Ishikawa (cell line): ENCODE measurements at regions not wholly inside any gene's neighbourhood (a gene's known extent, or its start where the extent isn't known, plus 50 kb on each side); places are given as distances from the start of the nearest gene placed in this dataset.

Experiments
- CEBPB ChIP-seq: IDR thresholded peaks from 2 replicates; pipeline ENCODE4 v1.6.1; 2012
- CREB1 ChIP-seq: IDR thresholded peaks from 2 replicates; pipeline ENCODE4 v1.6.1; 2012; ENCODE audit warnings: low read depth
- EGR1 ChIP-seq: IDR thresholded peaks from 2 replicates; pipeline ENCODE4 v1.6.1; 2012
- EP300 ChIP-seq: IDR thresholded peaks from 2 replicates; pipeline ENCODE4 v1.6.1; 2012; ENCODE audit warnings: borderline replicate concordance
- FOXM1 ChIP-seq: IDR thresholded peaks from 2 replicates; pipeline ENCODE4 v1.6.1; 2012; ENCODE audit warnings: low read depth, borderline replicate concordance
- NFIC ChIP-seq: IDR thresholded peaks from 2 replicates; pipeline ENCODE4 v1.6.1; 2012
- RAD21 ChIP-seq: IDR thresholded peaks from 2 replicates; pipeline ENCODE4 v1.6.1; 2012; ENCODE audit warnings: low read depth
- TAF1 ChIP-seq: IDR thresholded peaks from 2 replicates; pipeline ENCODE4 v1.6.1; 2012; ENCODE audit warnings: low read depth, mild to moderate bottlenecking
- TCF12 ChIP-seq: IDR thresholded peaks from 2 replicates; pipeline ENCODE4 v1.6.1; 2012; ENCODE audit warnings: low read depth
- TEAD4 ChIP-seq: IDR thresholded peaks from 2 replicates; pipeline ENCODE4 v1.6.1; 2012
- YY1 ChIP-seq: IDR thresholded peaks from 2 replicates; pipeline ENCODE4 v1.6.1; 2012; ENCODE audit warnings: low read depth
- ZBTB7A ChIP-seq: IDR thresholded peaks from 2 replicates; pipeline ENCODE4 v1.6.1; 2012; ENCODE audit warnings: low read depth
- TF ChIP-seq, protein P1 (sequence below): IDR thresholded peaks from 2 replicates; pipeline ENCODE4 v1.6.1; 2012
- TF ChIP-seq, protein P2 (sequence below): IDR thresholded peaks from 2 replicates; pipeline ENCODE4 v1.6.1; 2012; ENCODE audit warnings: low read depth, mild to moderate bottlenecking
- TF ChIP-seq, protein P3 (sequence below): IDR thresholded peaks from 2 replicates; pipeline ENCODE4 v1.6.1; 2012

DNA sequence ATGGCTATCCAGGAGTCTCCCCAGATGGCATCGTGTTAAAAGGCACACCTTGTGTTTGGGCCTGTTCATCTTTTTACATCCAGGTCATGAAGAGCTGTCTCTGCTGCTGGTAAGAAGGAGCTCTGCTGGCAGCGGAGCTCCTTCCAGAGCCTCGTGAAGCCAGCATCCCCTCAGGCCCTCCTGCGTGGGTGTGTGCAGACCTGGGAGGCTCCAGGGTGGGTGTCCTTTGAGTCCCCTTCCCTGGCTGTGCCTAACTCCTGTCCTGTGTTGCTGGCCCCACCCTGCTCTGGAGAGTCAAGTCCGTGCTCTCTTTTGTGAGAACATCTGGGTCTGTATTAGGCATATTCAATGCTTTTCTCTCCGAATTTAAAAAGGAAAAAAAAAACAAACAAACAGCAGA lies 149.6 kb upstream of the IRX2 start:
- TF ChIP-seq RAD21 (no peak), YY1 (no peak), ZBTB7A (no peak), FOXM1 (no peak), TEAD4 (no peak), CEBPB (no peak), TAF1 (no peak), CREB1 (no peak), NFIC (no peak), EP300 (no peak), TCF12 (no peak), EGR1 (no peak)
- TF ChIP-seq, protein P1, sequence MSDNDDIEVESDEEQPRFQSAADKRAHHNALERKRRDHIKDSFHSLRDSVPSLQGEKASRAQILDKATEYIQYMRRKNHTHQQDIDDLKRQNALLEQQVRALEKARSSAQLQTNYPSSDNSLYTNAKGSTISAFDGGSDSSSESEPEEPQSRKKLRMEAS, result no peak
- TF ChIP-seq, protein P2, sequence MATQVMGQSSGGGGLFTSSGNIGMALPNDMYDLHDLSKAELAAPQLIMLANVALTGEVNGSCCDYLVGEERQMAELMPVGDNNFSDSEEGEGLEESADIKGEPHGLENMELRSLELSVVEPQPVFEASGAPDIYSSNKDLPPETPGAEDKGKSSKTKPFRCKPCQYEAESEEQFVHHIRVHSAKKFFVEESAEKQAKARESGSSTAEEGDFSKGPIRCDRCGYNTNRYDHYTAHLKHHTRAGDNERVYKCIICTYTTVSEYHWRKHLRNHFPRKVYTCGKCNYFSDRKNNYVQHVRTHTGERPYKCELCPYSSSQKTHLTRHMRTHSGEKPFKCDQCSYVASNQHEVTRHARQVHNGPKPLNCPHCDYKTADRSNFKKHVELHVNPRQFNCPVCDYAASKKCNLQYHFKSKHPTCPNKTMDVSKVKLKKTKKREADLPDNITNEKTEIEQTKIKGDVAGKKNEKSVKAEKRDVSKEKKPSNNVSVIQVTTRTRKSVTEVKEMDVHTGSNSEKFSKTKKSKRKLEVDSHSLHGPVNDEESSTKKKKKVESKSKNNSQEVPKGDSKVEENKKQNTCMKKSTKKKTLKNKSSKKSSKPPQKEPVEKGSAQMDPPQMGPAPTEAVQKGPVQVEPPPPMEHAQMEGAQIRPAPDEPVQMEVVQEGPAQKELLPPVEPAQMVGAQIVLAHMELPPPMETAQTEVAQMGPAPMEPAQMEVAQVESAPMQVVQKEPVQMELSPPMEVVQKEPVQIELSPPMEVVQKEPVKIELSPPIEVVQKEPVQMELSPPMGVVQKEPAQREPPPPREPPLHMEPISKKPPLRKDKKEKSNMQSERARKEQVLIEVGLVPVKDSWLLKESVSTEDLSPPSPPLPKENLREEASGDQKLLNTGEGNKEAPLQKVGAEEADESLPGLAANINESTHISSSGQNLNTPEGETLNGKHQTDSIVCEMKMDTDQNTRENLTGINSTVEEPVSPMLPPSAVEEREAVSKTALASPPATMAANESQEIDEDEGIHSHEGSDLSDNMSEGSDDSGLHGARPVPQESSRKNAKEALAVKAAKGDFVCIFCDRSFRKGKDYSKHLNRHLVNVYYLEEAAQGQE, result no peak
- TF ChIP-seq, protein P3, sequence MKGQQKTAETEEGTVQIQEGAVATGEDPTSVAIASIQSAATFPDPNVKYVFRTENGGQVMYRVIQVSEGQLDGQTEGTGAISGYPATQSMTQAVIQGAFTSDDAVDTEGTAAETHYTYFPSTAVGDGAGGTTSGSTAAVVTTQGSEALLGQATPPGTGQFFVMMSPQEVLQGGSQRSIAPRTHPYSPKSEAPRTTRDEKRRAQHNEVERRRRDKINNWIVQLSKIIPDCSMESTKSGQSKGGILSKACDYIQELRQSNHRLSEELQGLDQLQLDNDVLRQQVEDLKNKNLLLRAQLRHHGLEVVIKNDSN, result no peak

DNA sequence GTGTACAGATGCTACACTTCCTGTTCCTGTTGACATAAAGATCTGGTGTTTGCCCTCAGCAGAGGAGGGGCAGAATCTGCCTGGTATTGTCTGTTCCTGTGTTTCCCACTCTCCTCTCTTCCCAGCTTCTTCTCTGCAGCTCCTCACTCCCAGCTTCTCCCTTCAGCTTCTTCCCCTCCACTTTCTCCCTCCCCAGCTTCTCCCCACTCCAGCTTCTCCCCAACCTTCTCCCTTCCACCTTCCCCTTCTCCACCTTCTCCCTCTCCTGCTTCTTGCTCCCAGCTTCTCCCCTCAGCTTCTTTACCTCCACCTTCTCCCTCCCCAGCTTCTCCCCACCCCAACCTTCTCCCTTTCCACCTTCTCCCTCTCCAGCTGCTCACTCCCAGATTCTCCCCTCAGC lies 148.9 kb upstream of the IRX2 start:
- TF ChIP-seq CEBPB (no peak), CREB1 (no peak), EGR1 (no peak)
- TF ChIP-seq, protein P2, result no peak

DNA sequence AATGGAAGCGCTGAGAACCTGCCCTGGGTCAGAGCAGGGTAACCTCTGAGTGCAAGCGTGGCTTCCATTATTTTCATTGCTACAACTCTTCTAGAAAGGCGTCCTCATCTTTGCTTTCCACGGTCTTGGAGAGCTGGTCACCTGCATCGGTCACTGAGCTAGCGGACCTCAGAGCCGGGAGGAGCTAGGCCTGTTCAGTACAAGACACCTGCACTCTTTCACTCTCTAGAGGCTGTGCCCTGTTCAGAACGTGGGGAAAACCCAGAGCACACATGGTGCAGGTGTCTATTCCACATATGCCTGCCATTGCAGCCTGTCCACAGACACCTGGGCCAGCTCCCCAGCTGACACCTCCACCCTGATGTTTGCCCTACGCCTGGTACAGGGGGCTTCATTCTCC lies 147.8 kb upstream of the IRX2 start:
- TF ChIP-seq NFIC (no peak), EP300 (no peak), ZBTB7A (no peak), CREB1 (no peak), EGR1 (no peak), TAF1 (no peak), YY1 (no peak), CEBPB (no peak), FOXM1 (no peak), RAD21 (no peak), TEAD4 (no peak)
- TF ChIP-seq, protein P3, result no peak
- TF ChIP-seq, protein P2, result no peak
- TF ChIP-seq, protein P1, result no peak

DNA sequence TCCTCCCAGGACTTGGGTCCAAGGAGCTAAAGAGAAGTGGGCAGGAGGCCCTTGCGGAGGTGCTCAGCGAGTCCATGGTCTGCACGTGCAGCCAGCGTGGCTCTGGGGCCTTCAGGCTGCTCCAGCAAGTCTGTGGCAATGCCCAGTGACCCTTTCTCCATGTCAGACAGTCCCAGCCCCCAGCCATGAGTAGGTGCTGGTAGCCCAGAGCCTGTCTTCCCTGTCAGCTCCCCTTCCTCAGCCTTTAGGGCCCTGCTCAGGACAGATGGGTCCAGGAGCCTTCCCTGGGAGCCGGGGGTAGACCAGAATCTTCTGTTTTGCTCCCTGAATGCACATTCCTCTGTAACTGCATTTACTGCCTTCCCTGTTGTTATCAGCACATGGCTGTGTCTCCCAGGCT lies 147.2 kb upstream of the IRX2 start:
- TF ChIP-seq FOXM1, result no peak
- no peak for TF ChIP-seq CREB1
- no peak for TF ChIP-seq TAF1
- TF ChIP-seq, protein P2, result no peak
- TF ChIP-seq EP300, result no peak
- no peak for TF ChIP-seq EGR1
- no peak for TF ChIP-seq NFIC
- TF ChIP-seq, protein P3, result no peak
- TF ChIP-seq RAD21, result no peak
- no peak for TF ChIP-seq TEAD4
- TF ChIP-seq YY1, result no peak
- TF ChIP-seq, protein P1, result no peak
- no peak for TF ChIP-seq CEBPB
- TF ChIP-seq TCF12, result no peak
